Activated naive CD8-positive, alpha-beta T cell treated with anti-CD3 and anti-CD28 coated beads, Interleukin-2, amount 50 U/mL, for 24 hours (primary cell): ENCODE measurements at regions not wholly inside any gene's neighbourhood (a gene's known extent, or its start where the extent isn't known, plus 50 kb on each side); places are given as distances from the start of the nearest gene placed in this dataset.

Experiments
- ATAC-seq: fragments of 150-1000 bp; cut with Tn5 transposase; one replicate; pipeline ENCODE4 v1.10.0; 2021
- DNase-seq: peaks from one replicate; pipeline ENCODE4 v3.0.0; 2021
- H3K27ac Mint-ChIP-seq: one replicate; pipeline ENCODE4 v1.8.0; 2021; ENCODE audit warnings: mild to moderate bottlenecking, mixed read lengths
- H3K27me3 Mint-ChIP-seq: one replicate; pipeline ENCODE4 v1.8.0; 2021; ENCODE audit warnings: mixed read lengths
- H3K36me3 Mint-ChIP-seq: one replicate; pipeline ENCODE4 v1.8.0; 2021; ENCODE audit warnings: low read depth, mixed read lengths
- H3K4me1 Mint-ChIP-seq: one replicate; pipeline ENCODE4 v1.8.0; 2021; ENCODE audit warnings: mixed read lengths
- H3K4me3 Mint-ChIP-seq: one replicate; pipeline ENCODE4 v1.8.0; 2021; ENCODE audit warnings: mild to moderate bottlenecking, moderate library complexity, mixed read lengths
- H3K9me3 Mint-ChIP-seq: one replicate; pipeline ENCODE4 v1.8.0; 2021; ENCODE audit warnings: mixed read lengths

DNA sequence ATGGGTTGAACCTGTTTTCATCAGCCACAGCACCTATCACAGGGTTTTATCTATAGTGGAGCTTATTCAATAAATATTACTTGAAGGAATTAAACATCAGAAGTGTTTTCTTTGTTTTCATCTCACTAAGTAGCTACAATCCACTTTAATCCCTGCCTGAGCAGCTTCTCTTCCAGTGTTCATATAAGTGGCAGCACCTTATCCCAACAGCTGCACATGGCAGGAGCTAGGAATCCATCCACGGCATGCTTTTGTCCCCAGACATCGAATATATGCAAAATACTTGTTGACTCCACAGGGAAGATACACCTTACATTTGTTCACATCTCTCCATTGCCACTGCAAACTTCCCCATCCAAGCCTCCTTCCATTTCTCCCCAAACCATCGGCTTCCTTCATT, 549.8 kb upstream of the FAM241A start:
- Mint-ChIP-seq H3K4me1 (no peaks in the 10 kb centered on the region), H3K9me3 (peaks cover 5% of the 10 kb centered on the region), H3K4me3 (no peak overlapping the region), H3K36me3 (no peaks in the 10 kb centered on the region), H3K27ac (no peak overlapping the region), H3K27me3 (no peaks in the 10 kb centered on the region)
- ATAC-seq (no peak), DNase-seq (no peak)

- no peaks in the 10 kb centered on the region for H3K4me1 Mint-ChIP-seq
- ATAC-seq (no peak), DNase-seq (no peak)
- H3K27ac Mint-ChIP-seq = no peak overlapping the region
- H3K27me3 Mint-ChIP-seq = no peaks in the 10 kb centered on the region
- H3K36me3 Mint-ChIP-seq = no peaks in the 10 kb centered on the region
- no peaks in the 10 kb centered on the region for H3K9me3 Mint-ChIP-seq
- no peak overlapping the region for H3K4me3 Mint-ChIP-seq
These were observed 548.8 kb upstream of the FAM241A start for GRCh38 chr4:111596491-111596890.

DNA sequence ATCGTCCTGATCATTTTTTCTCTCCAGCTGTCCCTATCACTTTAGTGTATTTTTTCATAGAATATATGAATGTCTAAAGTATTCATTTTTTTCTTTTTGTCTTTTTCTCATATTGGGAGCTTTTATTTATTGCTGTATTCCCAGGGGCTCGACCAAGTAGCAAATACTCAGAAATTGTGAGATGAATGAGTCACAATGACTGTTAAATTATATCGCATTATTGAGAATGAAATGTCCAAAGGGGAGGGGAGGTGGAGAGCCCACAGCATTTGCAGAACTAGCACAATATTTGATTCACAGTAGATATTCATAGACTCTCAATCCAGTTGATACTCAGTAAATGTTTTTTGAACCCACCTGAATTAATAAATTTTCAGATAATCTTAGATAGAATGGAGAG, 543.6 kb upstream of the FAM241A start:
- no peaks in the 10 kb centered on the region for H3K9me3 Mint-ChIP-seq
- H3K27ac Mint-ChIP-seq = no peak overlapping the region
- no peaks in the 10 kb centered on the region for H3K36me3 Mint-ChIP-seq
- DNase-seq = no peak
- no peaks in the 10 kb centered on the region for H3K4me1 Mint-ChIP-seq
- no peak for ATAC-seq
- no peak overlapping the region for H3K4me3 Mint-ChIP-seq
- H3K27me3 Mint-ChIP-seq = no peaks in the 10 kb centered on the region

DNA sequence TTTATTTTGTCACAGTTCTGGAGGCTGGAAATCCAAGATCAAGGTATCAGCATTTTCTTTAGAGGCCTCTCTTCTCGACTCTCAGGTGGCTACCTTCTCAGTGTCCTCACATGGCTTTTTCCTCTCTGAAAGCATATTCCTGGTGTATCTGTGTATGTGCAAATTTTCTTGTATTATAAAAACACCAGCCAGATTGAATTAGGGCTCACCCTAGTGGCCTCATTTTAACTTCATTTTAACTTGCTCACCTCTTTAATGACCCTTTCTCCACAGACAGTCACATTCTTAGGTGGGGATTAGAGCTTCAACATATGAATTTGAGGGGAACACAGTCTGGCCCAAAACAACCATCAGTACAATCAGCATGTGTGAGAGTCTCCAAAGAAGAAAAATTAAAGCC, 542.4 kb upstream of the FAM241A start:
- no peaks in the 10 kb centered on the region for H3K27me3 Mint-ChIP-seq
- H3K27ac Mint-ChIP-seq = no peak overlapping the region
- no peaks in the 10 kb centered on the region for H3K36me3 Mint-ChIP-seq
- H3K4me3 Mint-ChIP-seq = no peak overlapping the region
- H3K9me3 Mint-ChIP-seq = no peaks in the 10 kb centered on the region
- DNase-seq = no peak
- no peak for ATAC-seq
- no peaks in the 10 kb centered on the region for H3K4me1 Mint-ChIP-seq

GRCh38 chr4:111605111-111605510, 540.1 kb upstream of the FAM241A start:
- H3K4me3 Mint-ChIP-seq = no peak overlapping the region
- H3K4me1 Mint-ChIP-seq = no peaks in the 10 kb centered on the region
- no peak overlapping the region for H3K27ac Mint-ChIP-seq
- no peak for ATAC-seq
- H3K9me3 Mint-ChIP-seq = no peaks in the 10 kb centered on the region
- no peak for DNase-seq
- no peaks in the 10 kb centered on the region for H3K27me3 Mint-ChIP-seq
- no peaks in the 10 kb centered on the region for H3K36me3 Mint-ChIP-seq

- no peak overlapping the region for H3K4me3 Mint-ChIP-seq
- no peak overlapping the region for H3K27ac Mint-ChIP-seq
- ATAC-seq = no peak
- no peaks in the 10 kb centered on the region for H3K36me3 Mint-ChIP-seq
- no peaks in the 10 kb centered on the region for H3K27me3 Mint-ChIP-seq
- H3K9me3 Mint-ChIP-seq = no peaks in the 10 kb centered on the region
- DNase-seq = no peak
- H3K4me1 Mint-ChIP-seq = no peaks in the 10 kb centered on the region
These were observed 534.6 kb upstream of the FAM241A start for GRCh38 chr4:111610681-111611080.

- Mint-ChIP-seq H3K9me3 (no peaks in the 10 kb centered on the region), H3K36me3 (no peaks in the 10 kb centered on the region), H3K27me3 (no peaks in the 10 kb centered on the region), H3K27ac (no peak overlapping the region), H3K4me3 (no peak overlapping the region), H3K4me1 (no peaks in the 10 kb centered on the region)
- DNase-seq (no peak), ATAC-seq (no peak)
These were observed 526.3 kb upstream of the FAM241A start for GRCh38 chr4:111618908-111619307.

DNA sequence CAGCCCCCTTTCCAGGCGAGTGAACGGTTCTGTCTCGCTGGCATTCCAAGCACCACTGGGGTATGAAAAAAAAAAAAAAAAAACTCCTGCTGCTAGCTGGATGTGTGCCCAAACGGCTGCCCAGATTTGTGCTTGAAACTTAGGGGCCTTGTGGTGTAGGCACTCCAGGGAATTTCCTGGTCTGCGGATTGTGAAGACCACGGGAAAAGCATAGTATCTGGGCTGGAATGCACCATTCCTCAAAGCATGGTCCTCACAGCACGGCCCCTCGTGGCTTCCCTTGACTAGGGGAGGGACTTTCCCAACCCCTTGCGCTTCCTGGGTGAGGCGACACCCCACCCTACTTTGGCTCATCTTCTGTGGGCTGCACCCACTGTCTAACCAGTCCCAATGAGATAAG, 516.8 kb upstream of the FAM241A start:
- Mint-ChIP-seq H3K36me3 (no peaks in the 10 kb centered on the region), H3K27ac (no peak overlapping the region), H3K4me1 (no peaks in the 10 kb centered on the region), H3K4me3 (no peak overlapping the region), H3K27me3 (no peaks in the 10 kb centered on the region), H3K9me3 (no peaks in the 10 kb centered on the region)
- ATAC-seq (no peak), DNase-seq (no peak)

GRCh38 chr4:111630705-111631104, 514.5 kb upstream of the FAM241A start:
- H3K9me3 Mint-ChIP-seq = no peaks in the 10 kb centered on the region
- ATAC-seq (no peak), DNase-seq (no peak)
- no peak overlapping the region for H3K27ac Mint-ChIP-seq
- no peaks in the 10 kb centered on the region for H3K36me3 Mint-ChIP-seq
- no peaks in the 10 kb centered on the region for H3K4me1 Mint-ChIP-seq
- H3K27me3 Mint-ChIP-seq = no peaks in the 10 kb centered on the region
- no peak overlapping the region for H3K4me3 Mint-ChIP-seq

- no peak overlapping the region for H3K27ac Mint-ChIP-seq
These were observed 513.8 kb upstream of the FAM241A start for GRCh38 chr4:111631215-111631999.

GRCh38 chr4:111632641-111633151, 512.6 kb upstream of the FAM241A start:
- no peak for DNase-seq
- ATAC-seq = no peak
- Mint-ChIP-seq H3K27me3 (no peaks in the 10 kb centered on the region), H3K4me3 (no peak overlapping the region), H3K4me1 (no peaks in the 10 kb centered on the region), H3K36me3 (no peaks in the 10 kb centered on the region), H3K27ac (no peak overlapping the region), H3K9me3 (no peaks in the 10 kb centered on the region)

More at GRCh38 chr4:111631215-111631999, 513.8 kb upstream of the FAM241A start:
- Mint-ChIP-seq H3K27me3 (no peaks in the 10 kb centered on the region), H3K9me3 (no peaks in the 10 kb centered on the region), H3K36me3 (no peaks in the 10 kb centered on the region), H3K4me3 (no peak overlapping the region), H3K4me1 (no peaks in the 10 kb centered on the region)
- DNase-seq (no peak), ATAC-seq (no peak)

GRCh38 chr4:111633663-111634266, 511.5 kb upstream of the FAM241A start:
- Mint-ChIP-seq H3K9me3 (no peaks in the 10 kb centered on the region), H3K36me3 (no peaks in the 10 kb centered on the region), H3K4me1 (no peaks in the 10 kb centered on the region), H3K27ac (no peak overlapping the region), H3K27me3 (no peaks in the 10 kb centered on the region), H3K4me3 (no peak overlapping the region)
- ATAC-seq (no peak), DNase-seq (no peak)

DNA sequence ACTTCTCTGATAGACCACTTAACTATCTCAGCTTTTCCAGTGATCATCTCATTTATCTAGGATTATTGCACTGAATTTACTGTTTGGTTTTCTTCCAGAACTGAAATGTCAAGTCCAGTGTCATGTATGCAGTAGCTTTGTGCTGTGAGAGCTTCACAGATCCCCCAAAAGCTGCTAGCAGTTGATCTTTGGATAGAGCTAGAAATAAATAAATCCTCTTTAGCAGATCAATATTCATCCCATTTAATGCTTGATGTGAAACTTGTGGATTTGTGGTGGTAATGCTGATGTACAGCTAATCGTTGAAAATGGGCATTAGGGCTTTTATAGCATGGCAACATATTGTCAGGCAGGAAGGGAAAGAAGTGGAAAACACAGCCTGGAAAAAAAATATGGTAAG, 509.6 kb upstream of the FAM241A start:
- no peaks in the 10 kb centered on the region for H3K9me3 Mint-ChIP-seq
- H3K4me3 Mint-ChIP-seq = no peak overlapping the region
- no peaks in the 10 kb centered on the region for H3K36me3 Mint-ChIP-seq
- H3K27ac Mint-ChIP-seq = no peak overlapping the region
- DNase-seq (no peak), ATAC-seq (no peak)
- H3K27me3 Mint-ChIP-seq = no peaks in the 10 kb centered on the region
- H3K4me1 Mint-ChIP-seq = no peaks in the 10 kb centered on the region

GRCh38 chr4:111636961-111637585, 508.2 kb upstream of the FAM241A start:
- Mint-ChIP-seq H3K36me3 (no peaks in the 10 kb centered on the region), H3K9me3 (no peaks in the 10 kb centered on the region), H3K27ac (no peak overlapping the region), H3K27me3 (no peaks in the 10 kb centered on the region), H3K4me1 (no peaks in the 10 kb centered on the region), H3K4me3 (no peak overlapping the region)
- ATAC-seq = no peak
- no peak for DNase-seq

- DNase-seq (no peak), ATAC-seq (no peak)
- no peaks in the 10 kb centered on the region for H3K27me3 Mint-ChIP-seq
- H3K4me1 Mint-ChIP-seq = no peaks in the 10 kb centered on the region
- no peak overlapping the region for H3K27ac Mint-ChIP-seq
- no peaks in the 10 kb centered on the region for H3K9me3 Mint-ChIP-seq
- H3K36me3 Mint-ChIP-seq = no peaks in the 10 kb centered on the region
- H3K4me3 Mint-ChIP-seq = no peak overlapping the region
These were observed 506.0 kb upstream of the FAM241A start for GRCh38 chr4:111639120-111639690.
